ENCODE measurements at regions not wholly inside any gene's neighbourhood (a gene's known extent, or its start where the extent isn't known, plus 50 kb on each side); places are given as distances from the start of the nearest gene placed in this dataset.
A peak's percentile ranks its signal among the peaks of the same experiment; 100 is the strongest.

DNA sequence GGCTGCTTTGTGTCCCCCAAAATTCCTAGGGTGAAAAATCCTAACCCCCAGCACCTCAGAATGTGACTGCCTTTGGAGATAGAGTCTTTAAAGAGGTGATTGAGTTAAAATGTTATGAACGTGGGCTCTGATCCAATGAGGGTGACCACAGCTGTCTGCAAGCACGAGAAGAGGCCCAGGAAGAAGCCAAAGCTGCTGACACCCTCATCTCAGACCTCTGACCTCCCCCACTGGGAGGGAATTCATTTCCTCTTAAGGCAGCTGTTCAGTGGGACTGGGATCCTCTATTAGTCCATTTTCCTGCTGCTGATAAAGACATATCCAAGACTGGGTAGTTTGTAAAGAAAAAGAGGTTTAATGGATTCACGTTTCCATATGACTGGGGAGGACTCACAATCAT is 544.4 kb downstream of the DCDC2C start:
- DNase-seq (ENCODE audit: low read depth): no peak

DNA sequence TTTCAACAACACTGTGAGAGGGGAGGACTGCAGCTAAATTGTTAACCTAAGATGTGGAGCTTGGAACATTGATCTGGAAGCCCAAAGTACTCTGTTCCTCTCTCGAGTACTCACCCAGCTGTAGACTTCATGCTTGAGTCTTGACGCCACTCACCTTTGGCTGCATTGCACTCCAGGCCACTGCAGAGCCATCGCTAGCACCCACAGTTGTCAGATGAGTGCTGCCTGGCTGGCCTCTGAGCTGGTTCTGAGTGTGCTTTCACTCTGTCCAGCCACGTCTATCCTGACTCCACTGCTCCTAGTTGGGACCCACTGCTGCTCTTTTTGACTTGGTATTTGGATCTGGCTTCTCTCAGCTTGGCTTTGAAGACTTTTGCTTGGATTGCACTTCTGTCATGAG is 552.1 kb downstream of the DCDC2C start:
- no peak for DNase-seq (ENCODE audit: low read depth)

DNA sequence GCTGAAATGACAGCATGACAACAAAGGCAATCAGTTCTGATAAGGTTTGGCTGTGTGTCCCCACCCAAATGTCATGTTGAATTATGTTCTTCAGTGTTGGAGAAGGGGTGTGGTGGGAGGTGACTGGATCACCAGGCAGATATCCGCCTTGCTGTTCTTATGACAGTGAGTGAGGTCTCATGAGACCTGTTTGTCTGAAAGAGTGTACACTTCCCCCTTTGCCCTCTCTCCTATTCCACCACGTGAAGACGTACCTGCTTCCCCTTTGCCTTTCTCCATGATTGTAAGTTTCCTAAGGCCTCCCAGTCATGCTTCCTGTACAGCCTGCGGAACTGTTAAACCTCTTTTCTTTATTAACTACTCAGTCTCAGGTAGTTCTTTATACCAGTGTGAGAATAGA is 553.0 kb downstream of the DCDC2C start:
- no peak for DNase-seq (ENCODE audit: low read depth)

DNA sequence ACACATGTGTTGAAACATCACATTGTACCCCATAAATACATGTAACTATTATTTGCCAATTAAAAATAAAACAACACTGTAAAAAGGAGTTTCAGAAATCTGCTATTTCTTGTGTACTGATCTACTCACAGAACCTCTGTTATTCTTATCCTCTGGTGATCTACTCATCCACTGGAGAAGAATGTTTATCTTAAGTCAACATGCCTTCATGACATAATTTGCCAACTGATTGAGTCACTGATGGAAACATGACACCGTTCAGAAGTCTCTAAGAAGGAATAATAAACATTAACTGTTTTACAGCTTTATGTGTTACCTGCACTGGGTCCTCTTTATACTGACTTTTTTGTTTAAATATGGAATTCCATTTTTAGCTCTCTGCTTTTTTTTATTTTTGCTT is 555.2 kb downstream of the DCDC2C start:
- peak; percentile 0 for DNase-seq (ENCODE audit: low read depth)

DNA sequence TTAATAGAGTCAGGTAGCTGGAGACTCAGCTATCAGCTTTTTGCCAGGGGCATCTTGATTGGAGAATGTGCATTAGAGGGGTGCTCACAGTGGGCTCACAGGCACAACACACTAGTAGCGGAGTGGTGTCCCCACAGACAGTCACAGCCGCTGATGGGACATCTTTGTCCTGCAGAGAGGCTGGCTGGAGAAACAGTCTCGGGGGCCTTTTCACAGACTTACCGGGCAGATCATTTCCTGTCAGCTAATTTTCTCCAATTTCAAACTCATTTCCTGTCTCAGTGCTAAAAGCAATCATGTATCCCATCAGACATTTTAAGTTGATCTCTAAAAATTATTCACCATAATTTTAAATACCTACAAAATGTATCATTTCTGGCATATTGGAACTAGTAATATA is 562.6 kb downstream of the DCDC2C start:
- DNase-seq (ENCODE audit: low read depth): no peak

DNA sequence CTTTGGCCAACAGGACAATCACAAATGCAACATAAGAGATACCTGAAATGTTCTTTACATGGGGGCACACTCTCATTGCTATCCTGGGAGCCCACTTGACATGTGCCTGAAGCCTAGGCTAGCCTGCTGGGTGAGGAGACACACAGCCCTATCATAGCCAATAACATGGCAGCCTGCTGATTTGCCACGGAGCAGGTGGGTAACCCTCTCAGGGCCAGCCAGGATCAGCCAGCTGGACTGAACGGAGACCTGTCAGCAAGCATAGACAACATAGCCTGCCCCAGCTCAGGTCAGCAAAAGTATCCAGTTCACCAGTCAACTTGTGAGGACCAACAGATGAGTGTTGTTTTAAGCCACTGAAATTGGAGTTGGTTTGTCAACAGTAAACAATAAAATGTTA is 566.5 kb downstream of the DCDC2C start:
- DNase-seq (ENCODE audit: low read depth): no peak

DNA sequence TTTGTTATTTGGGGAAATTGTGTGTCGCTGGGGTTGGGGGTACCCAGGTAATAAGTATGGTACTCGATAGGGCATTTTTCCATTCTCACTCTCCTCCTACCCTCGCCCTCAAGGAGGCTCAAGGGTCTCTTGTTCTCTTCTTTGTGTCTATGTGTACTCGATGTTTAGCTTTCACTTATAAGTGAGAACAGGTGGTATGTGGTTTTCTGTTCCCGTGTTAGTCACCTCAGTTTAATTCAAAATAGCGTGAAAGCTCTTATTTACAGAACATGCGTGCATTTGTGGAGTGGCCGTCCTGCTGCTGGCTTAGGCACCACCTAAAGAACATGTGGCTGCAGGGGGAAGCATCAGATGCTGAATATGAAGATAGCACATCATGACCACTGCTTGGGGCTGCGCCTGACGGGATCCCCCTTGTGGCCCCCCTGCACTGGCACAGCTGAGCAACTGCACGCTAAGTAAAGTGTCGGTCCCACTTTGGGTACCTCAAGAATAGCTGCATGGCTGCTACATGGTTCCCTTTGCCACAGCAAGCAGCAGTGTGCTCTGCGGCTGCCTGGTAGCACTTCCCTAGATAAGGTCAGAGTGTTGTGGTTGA is 569.0 kb downstream of the DCDC2C start:
- no peak for DNase-seq (ENCODE audit: low read depth)

DNA sequence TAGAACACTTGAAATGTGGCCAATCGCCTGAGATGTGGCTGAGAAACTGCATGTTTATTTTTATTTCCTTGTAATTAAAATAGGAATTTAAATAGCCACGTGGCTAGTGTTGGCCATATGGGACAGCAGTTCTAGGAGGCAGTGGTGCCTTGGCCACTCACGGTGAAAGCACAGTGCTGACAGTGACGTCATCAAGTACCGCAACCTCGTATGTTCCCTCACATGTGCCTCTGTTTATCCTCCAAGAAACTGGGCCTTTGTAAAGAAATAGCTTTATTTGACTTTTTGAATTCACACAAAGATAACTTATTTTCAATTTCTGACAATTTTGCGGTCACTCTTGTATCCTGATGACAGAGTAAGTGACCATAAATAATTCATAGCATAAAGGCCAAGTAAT is 575.0 kb downstream of the DCDC2C start:
- no peak for DNase-seq (ENCODE audit: low read depth)

DNA sequence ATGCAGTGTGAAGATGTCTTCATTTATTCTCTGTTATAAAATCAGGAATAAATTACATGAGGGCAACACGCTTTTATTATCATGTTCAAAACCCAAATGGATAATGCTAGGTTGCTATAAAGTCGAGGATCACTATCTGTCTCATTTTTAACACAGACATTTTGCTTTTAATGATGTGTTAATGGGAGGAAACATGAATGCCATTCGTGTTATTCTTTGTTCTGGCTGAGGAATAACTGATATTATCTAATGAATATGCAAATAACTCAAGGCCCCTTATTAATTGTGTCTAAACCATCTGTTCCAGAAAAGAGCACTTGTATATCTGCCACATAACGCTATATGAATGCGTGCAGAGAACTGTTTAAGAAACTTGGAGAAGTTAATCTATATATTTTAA is 576.1 kb downstream of the DCDC2C start:
- no peak for DNase-seq (ENCODE audit: low read depth)

DNA sequence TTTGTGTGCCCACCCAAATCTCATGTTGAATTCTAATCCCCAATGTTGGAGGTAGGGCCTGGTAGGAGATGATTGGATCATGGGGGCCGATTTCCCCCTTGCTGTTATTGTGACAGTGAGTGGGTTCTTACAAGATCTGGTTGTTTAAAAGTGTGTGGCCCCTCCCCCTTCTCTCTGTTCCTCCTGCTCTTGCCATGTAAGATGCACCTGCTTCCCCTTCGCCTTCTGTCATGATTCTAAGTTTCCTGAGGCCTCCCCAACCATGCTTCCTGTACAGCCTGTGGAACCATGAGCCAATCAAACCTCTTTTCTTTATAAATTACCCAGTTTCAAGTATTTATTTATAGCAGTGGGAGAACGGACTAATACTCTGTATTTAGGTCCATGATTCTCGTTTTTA is 588.1 kb downstream of the DCDC2C start:
- no peak for DNase-seq (ENCODE audit: low read depth)

DNA sequence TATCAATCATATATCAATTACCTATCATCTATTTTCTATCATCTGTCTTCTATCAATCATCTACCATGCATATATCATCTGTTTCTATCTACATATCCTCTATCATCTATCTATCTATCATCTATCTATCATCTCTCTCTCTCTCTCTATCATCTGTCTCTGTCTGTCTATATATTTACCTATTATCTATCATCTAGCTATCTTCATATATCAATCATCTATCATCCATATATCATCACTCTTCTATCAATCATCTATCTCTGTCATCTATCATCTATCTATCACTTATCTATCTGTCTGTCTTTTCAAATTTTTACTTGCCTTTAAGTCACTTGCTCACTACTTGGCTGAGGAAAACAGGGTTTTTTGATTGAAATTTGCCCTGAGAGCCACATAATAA is 592.3 kb downstream of the DCDC2C start:
- no peak for DNase-seq (ENCODE audit: low read depth)

DNA sequence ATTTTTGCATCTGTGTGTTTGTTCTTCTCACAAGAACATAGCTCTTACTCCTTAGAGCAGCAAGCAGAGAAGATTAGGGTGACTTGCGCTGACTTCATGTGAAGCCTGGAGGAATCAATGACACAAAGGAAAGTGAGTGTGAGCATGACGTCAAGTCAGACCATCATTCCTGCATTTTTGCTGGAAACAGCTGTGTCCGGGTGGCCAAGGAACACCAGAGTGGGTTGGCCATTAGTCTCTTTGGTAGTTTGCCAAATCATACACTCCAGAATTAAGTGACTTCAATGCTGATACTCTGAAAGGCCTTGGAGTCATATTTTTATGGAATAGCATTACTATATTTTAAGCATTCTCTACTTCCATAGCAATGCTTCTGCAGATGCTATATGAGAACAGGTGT is 597.2 kb downstream of the DCDC2C start:
- DNase-seq (ENCODE audit: low read depth): no peak

DNA sequence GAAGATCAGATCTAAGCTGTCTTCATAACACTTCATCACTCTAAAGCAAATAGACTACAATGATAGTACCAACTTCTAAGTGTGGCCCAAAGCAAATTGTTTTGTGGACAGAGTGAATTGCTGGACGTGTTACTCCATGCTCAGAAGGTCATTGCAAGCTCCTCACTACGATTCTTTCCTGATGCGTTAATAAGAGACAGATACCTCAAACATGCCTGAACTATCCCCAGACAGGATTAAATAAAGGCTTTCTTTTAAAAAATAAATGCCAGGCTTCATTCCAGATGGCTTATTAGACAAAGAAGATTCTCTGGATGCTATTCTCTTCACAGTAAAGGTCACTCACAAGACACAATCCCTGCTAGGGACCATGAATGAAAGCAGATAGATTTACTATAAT is 621.2 kb downstream of the DCDC2C start:
- no peak for DNase-seq (ENCODE audit: low read depth)

DNA sequence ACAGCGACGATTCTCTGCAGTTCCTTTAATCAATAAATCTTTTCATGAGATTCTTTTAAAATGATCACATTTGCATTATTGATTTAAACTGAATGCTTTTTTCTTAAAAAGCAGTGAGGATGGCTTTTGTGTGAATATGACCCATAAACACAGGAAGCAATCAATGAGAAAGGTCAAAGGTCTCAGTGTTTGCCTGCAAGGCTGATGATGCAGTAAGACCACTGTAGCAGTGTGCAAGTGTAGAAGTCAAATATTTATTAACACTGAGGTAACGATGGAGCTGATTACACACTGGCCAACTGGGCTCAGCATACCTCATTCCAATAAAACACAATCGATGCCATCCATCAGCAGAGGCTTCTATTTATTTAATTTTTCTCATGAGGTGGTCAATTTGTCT is 633.5 kb downstream of the DCDC2C start:
- DNase-seq (ENCODE audit: low read depth): no peak

DNA sequence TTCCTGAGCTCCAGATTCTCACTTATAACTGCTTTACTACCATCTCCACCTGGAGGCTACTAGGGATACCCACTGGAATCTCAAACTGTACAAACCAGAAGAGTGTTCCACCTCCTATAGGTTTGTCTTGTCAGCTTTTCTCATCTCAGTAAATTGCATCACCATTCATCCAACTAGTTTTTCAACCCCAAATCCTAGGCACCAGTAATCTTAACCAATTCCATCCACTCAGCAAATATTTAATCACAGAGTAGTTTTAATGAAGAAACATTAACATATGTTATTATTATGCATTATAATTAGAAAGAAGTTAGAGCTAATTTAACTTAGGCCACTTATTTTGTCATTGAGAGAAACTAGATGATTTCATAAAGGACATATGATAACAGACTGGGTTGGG is 635.0 kb downstream of the DCDC2C start:
- no peak for DNase-seq (ENCODE audit: low read depth)

DNA sequence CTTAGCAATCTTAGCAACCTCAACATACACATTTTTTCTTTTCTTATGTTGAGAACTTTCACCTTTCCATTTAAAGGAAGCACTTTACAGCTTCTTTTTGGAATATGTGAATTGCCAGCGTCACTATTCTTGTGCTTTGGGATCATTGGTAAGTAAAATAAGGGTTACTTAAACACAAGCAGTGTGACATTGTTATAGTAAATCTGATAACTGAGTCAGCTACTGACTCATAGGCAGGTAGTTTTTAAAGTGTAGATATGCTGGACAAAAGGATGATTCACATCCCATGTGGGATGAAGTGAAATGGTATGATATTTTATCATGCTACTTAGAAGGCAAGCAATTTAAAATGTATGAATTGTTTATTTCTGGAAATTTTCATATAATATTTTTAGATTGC is 637.2 kb downstream of the DCDC2C start:
- DNase-seq (ENCODE audit: low read depth): no peak

DNA sequence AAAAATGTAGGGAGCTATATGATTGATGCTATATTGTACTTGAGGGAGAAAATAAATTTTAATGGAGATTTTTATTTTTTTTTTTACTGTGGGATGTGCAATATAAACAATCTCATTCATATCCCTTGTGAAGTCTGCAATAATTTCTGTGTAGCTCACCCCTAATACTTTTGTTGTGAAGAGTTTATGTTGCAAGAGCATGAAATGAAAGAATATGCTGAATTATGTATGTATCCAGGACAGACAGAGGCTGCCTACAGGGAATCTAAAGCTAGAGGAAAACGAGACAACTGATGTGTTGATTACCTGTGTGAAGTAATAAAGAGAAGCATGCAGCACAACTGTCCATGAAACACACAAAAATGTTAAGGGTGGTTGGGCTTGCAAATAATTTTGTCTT is 643.3 kb downstream of the DCDC2C start:
- DNase-seq (ENCODE audit: low read depth): no peak

DNA sequence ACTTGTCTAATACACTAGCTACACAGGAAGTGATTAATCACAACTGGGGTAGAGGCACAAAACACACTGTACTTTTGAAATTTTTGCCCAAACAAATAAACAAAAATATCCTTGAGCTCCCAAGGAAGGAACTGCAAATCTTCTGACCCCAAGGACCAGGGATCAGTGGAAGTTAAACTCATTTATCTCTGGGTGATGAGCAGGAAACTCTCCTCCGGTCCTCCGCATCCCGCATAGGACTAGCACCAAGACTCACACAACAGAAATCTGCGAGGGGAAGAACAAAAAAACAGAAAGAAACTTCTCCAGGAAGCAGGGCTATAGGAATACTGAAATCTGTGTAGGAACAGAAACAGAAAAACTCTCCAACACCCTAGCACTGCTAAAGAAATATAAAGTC is 650.3 kb downstream of the DCDC2C start:
- DNase-seq (ENCODE audit: low read depth): no peak

DNA sequence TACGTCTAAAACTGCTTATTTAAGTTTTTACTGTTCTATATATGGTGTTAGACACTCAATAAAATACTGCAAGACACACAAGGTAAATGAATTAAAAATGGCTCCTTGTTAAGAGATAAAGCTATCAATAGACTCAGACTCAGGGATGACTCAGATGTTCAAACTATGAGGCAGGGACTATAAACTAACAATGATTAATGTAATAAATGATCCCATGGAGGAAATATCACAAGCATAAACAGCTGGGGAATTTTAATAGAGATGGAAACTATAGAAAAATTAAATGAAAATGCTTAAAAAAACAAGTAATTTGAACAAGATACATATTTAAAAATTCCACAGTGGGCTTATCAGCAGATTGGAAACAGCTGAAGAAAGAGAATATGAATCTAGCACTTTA is 650.8 kb downstream of the DCDC2C start:
- no peak for DNase-seq (ENCODE audit: low read depth)

DNA sequence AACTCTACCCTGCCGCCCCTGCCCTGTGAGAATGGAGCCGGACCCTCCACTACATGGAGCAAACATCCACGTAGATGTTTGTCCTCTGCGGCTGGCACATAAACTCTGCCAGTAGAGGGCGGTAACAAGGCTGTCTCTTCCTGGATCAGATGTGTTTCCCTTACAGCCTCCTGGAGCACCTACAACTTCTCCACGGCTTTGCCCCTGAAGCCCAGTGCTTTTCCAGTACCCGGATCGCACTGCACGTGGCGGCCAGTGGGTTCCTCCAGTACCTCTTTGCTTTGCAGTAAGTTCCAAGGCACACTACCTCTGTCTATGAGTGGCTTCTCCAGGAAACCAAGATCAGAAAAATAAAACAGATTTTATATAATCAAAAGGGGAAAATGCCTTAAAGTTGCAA is 651.3 kb downstream of the DCDC2C start:
- DNase-seq (ENCODE audit: low read depth): no peak

DNA sequence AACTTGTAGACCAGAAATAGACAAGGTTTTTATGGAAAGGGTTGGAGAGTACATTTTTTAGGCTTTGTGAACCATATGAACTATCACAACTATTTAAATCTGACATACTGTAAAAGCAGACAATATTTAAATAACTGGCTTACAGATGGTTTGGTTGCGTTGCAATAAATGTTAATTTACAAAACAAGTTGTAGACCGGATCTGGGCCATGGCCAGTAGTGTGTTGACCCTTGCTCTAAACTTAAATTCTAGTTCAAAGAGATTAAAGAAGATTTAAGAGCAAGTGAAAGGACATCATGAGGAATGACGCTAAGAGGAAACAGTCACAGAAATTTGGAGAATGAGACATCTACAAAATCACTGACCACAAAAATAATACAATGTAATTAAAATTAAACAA is 652.7 kb downstream of the DCDC2C start:
- DNase-seq (ENCODE audit: low read depth): no peak

DNA sequence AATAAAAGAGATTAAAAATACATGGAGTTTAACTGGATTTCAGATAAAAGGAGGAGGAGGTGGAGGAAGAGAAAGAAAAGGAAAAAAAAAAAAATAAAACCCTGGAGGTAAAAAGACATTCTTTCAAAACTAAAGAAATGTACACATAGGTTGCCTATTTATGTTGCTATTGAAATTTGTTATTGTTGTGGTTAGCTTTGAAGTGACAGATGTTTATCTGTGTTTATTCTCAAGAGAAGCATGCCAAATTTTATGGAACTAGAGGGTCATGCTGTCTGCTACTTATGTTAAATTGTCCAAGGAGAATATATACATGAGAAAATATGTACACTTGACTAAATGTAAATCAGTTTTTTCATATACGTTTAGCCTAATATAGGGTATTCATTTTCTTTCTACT is 653.2 kb downstream of the DCDC2C start:
- DNase-seq (ENCODE audit: low read depth): no peak

DNA sequence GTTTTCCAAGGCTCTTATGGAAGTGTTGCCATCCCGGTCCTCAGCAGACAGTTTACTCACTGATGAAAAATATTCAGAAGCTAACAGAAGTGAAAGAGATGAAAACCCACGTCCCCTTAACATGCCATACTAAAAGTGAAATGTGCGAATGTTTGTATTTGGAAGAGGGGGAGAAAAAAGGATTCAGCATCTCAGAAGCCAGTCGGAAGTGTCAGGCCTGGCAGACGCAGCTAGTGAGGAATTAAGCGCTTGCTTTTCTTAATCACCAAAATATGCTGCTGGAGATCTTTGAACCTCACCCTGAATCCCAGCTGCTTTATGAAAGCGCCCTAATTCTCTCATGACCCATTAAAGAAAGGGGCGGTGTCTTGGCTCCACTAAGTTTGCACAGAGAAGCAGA is 653.7 kb downstream of the DCDC2C start:
- DNase-seq (ENCODE audit: low read depth): no peak

DNA sequence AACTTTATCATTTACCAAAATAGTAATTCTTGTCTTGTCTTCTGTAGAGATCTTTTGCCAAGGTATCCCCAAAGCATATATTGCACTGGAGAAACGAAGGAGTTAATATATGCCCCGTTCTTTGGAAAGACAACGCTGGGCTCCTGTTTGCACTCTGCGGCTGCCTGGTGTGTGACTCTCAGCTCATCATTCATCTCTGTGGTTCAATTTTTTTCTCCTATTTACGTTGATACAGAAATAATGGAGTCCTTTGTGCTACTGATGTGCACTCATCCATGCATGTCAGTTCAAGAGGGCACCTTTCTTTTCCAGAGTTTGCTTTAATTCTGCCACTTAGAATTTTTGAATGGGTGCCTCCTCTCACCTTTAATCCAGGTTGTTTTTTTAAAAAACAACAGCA is 655.5 kb downstream of the DCDC2C start:
- DNase-seq (ENCODE audit: low read depth): no peak

DNA sequence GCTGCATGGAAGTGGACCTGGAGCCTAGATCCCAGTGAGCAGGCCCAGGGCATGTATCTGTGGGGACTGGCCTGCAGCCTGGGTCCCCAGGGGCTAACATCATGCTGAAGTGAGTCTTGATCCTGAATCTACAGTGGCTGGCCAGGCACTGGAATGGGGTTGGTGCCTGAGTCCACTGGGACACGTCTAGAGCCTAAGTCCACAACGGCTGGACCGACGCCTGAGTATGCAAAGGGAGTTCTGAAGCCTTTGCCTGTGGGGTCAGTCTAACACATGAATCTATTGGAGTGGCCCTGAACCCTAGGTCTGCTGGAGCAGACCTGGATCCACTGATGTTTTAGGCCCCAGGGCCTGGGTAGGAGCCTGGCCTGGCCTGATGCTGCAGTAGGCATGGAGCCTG is 665.5 kb downstream of the DCDC2C start:
- no peak for DNase-seq (ENCODE audit: low read depth)
